Thoracic aorta (tissue), 2 donors: ENCODE measurements at regions not wholly inside any gene's neighbourhood (a gene's known extent, or its start where the extent isn't known, plus 50 kb on each side); places are given as distances from the start of the nearest gene placed in this dataset.

Experiments
- ATAC-seq: fragments of 150-250 bp; one replicate; pipeline ENCODE4 v1.8.0; 2017; ENCODE audit warnings: low read depth; ENCODE audit not compliant: insufficient number of reproducible peaks, low FRiP score
- DNase-seq: peaks from one replicate; pipeline ENCODE4 v3.0.0-alpha.2; 2020; ENCODE audit warnings: low spot score
- H3K27ac ChIP-seq, 2 donors: fragments of 200-600 bp; sonication (generic); 1 replicate in 1 of 2; 2 replicates in 1 of 2; pipeline ENCODE4 v1.5.1; 2016; ENCODE audit warnings: mild to moderate bottlenecking in 2 of 2, moderate library complexity in 2 of 2
- H3K27me3 ChIP-seq: fragments of 200-600 bp; sonication (generic); replicated peaks from 2 replicates; pipeline ENCODE4 v1.6.0; 2016; ENCODE audit warnings: mild to moderate bottlenecking; ENCODE audit not compliant: insufficient read depth
- H3K36me3 ChIP-seq: fragments of 200-600 bp; sonication (generic); one replicate; pipeline ENCODE4 v1.5.1; 2016
- H3K4me1 ChIP-seq, 2 donors: fragments of 200-600 bp; sonication (generic); 1 replicate in 1 of 2; 2 replicates in 1 of 2; pipeline versions ENCODE4 v1.5.1 to v1.6.0; 2016; ENCODE audit warnings: low read depth in 2 of 2, mild to moderate bottlenecking in 1 of 2; ENCODE audit not compliant: control insufficient read depth in 1 of 2
- H3K4me3 ChIP-seq: fragments of 200-600 bp; sonication (generic); 2 replicates; pipeline ENCODE4 v1.5.1; 2016; ENCODE audit warnings: mild to moderate bottlenecking
- H3K9me3 ChIP-seq: fragments of 200-600 bp; sonication (generic); 2 replicates; pipeline ENCODE4 v1.5.1; 2016
- CTCF ChIP-seq: fragments of 200-600 bp; sonication (generic); IDR thresholded peaks from one replicate; pipeline ENCODE4 v1.5.1; 2019; ENCODE audit warnings: antibody characterized with exemption

DNA sequence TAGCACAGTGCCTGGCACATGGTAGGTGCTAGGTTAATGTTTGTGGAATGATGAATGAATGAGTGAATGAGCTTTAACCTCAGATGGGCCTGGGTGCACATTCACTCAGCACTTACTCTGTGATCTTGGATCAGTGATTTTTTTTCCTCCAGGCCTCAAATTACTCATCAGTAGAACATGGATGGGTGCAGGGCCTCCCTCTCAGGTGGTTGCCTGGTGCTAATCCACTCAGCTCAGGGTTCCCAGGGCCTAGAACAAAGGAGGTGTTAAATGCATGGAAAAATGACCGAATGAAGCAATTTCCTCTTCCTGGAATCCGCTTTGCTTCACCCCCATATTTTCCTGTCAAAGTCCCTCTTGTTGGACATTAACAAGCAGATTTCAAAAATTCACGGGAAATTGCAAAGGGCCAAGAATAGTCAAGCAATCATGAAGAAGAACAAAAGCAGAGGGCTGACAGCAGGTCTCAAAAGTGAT lies 93.5 kb downstream of the MYEOV start:
- H3K36me3 ChIP-seq: no peaks in the 10 kb centered on the region
- H3K27ac ChIP-seq: no peak overlapping the region
- DNase-seq: no peak
- peaks cover 3% of the 10 kb centered on the region for H3K9me3 ChIP-seq
- no peak for TF ChIP-seq CTCF
- H3K4me1 ChIP-seq: no peaks in the 10 kb centered on the region
- H3K4me3 ChIP-seq: no peak overlapping the region
- no peak for ATAC-seq
- no peaks in the 10 kb centered on the region for H3K27me3 ChIP-seq

DNA sequence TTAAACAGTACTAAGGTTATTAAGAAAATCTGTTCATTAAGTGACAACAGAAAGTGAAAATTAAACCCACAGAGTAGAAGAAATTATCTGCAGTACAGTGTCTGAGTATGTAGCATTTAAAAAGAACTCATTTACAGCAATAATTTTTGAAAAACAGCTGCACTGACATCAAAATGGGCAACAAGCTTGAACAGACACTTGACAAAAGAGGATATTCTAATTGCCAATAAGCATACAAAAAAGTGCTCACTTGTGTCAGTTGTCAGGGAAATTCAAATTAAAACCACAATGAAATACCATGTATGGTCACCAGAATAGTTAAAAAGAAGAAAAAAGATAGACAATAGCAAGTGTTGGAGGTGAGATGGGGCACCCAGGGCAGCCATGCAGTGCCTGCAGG lies 93.3 kb upstream of the LINC01488 start:
- Histone ChIP-seq H3K36me3 (no peaks in the 10 kb centered on the region), H3K27me3 (no peaks in the 10 kb centered on the region), H3K9me3 (peaks cover 3% of the 10 kb centered on the region), H3K4me3 (no peak overlapping the region), H3K27ac (no peak overlapping the region), H3K4me1 (no peaks in the 10 kb centered on the region)
- TF ChIP-seq CTCF: no peak
- no peak for DNase-seq
- ATAC-seq: no peak

GRCh38 chr11:69388661-69389060 lies 92.8 kb upstream of the LINC01488 start:
- DNase-seq (no peak), ATAC-seq (no peak)
- no peaks in the 10 kb centered on the region for H3K4me1 ChIP-seq
- no peak for TF ChIP-seq CTCF
- no peaks in the 10 kb centered on the region for H3K36me3 ChIP-seq
- no peak overlapping the region for H3K4me3 ChIP-seq
- H3K9me3 ChIP-seq: peaks cover 3% of the 10 kb centered on the region
- no peaks in the 10 kb centered on the region for H3K27me3 ChIP-seq
- no peak overlapping the region for H3K27ac ChIP-seq

GRCh38 chr11:69390561-69390960 lies 90.9 kb upstream of the LINC01488 start:
- Histone ChIP-seq H3K27ac (no peak overlapping the region), H3K36me3 (no peaks in the 10 kb centered on the region), H3K9me3 (peaks cover 3% of the 10 kb centered on the region), H3K27me3 (no peaks in the 10 kb centered on the region), H3K4me3 (no peak overlapping the region), H3K4me1 (no peaks in the 10 kb centered on the region)
- ATAC-seq (no peak), DNase-seq (no peak)
- no peak for TF ChIP-seq CTCF

- Histone ChIP-seq H3K27me3 (no peaks in the 10 kb centered on the region), H3K36me3 (no peaks in the 10 kb centered on the region), H3K9me3 (peaks cover 3% of the 10 kb centered on the region), H3K4me1 (no peaks in the 10 kb centered on the region), H3K4me3 (no peak overlapping the region), H3K27ac (no peak overlapping the region)
- no peak for TF ChIP-seq CTCF
- ATAC-seq (no peak), DNase-seq (no peak)
Measured at GRCh38 chr11:69391192-69392103, 90.0 kb upstream of the LINC01488 start.
